Skeletal muscle satellite cell (primary cell): ENCODE measurements at regions not wholly inside any gene's neighbourhood (a gene's known extent, or its start where the extent isn't known, plus 50 kb on each side); places are given as distances from the start of the nearest gene placed in this dataset.

Experiments
- H3K27me3 ChIP-seq: 2 replicates; pipeline ENCODE4 v1.7.0; 2013; ENCODE audit warnings: low read length; ENCODE audit not compliant: control insufficient read depth, insufficient read depth
- H3K36me3 ChIP-seq: 2 replicates; pipeline ENCODE4 v1.7.0; 2013; ENCODE audit warnings: mild to moderate bottlenecking, control low read depth, low read length; ENCODE audit not compliant: insufficient read depth
- H3K4me1 ChIP-seq: 2 replicates; pipeline ENCODE4 v1.7.0; 2013; ENCODE audit warnings: low read length; ENCODE audit not compliant: control insufficient read depth, insufficient read depth
- H3K4me2 ChIP-seq: 2 replicates; pipeline ENCODE4 v1.7.0; 2013; ENCODE audit warnings: mild to moderate bottlenecking, low read length
- H3K4me3 ChIP-seq: 2 replicates; pipeline ENCODE4 v1.7.0; 2013; ENCODE audit warnings: low read length
- H3K9ac ChIP-seq: 2 replicates; pipeline ENCODE4 v1.7.0; 2013; ENCODE audit warnings: mild to moderate bottlenecking, low read depth, low read length, moderate library complexity
- H3K9me3 ChIP-seq: replicated peaks from 2 replicates; pipeline ENCODE4 v1.7.0; 2013; ENCODE audit warnings: mild to moderate bottlenecking, control low read depth, low read length

DNA sequence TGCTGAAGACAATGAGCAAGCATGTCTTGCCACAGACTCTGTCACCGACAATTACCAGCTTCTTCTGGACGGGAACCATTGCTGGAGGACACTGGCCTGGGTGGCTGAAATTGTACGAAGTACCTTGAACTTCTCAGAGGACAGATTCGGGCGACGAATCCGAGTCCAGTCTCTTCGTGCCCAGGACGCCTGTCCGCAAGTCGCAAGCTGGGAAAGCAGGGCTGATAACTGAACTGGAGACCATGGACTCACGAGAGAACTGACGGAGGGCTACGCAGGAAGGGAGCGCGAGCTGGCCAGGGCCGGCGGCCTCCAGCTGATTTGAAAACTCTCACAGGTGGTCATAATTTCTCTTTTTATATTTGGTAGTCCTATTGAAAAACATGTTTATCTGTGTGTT is 1229.5 kb upstream of the MAP3K7 start:
- Histone ChIP-seq H3K9me3 (no peaks in the 10 kb centered on the region), H3K27me3 (no peaks in the 10 kb centered on the region), H3K9ac (no peak overlapping the region), H3K36me3 (no peaks in the 10 kb centered on the region), H3K4me2 (no peak overlapping the region), H3K4me1 (no peaks in the 10 kb centered on the region), H3K4me3 (no peak overlapping the region)

DNA sequence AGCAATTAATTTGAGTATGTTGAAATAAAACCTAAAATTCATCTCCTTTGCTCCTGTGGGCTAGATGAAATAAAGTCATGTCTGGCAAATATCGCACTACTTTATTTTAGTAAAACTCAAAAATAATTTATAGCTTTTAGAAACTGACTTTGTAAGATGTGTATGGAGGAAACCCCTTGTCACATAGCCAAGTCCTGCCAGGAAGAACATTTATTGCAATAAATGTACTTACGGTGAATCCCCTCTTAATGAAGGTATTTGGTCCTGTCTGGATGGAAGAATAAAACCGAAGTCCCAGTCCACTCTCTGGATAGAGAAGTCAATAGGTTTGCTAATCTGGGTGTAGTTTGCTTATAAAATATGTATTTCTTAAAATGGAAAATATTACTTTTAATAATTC is 1226.8 kb upstream of the MAP3K7 start:
- no peaks in the 10 kb centered on the region for H3K36me3 ChIP-seq
- no peaks in the 10 kb centered on the region for H3K27me3 ChIP-seq
- no peak overlapping the region for H3K4me3 ChIP-seq
- no peaks in the 10 kb centered on the region for H3K4me1 ChIP-seq
- no peak overlapping the region for H3K4me2 ChIP-seq
- no peak overlapping the region for H3K9ac ChIP-seq
- H3K9me3 ChIP-seq, result no peaks in the 10 kb centered on the region

GRCh38 chr6:91812596-91813274 is 1225.9 kb upstream of the MAP3K7 start:
- H3K27me3 ChIP-seq, result no peaks in the 10 kb centered on the region
- no peak overlapping the region for H3K9ac ChIP-seq
- no peak overlapping the region for H3K4me2 ChIP-seq
- no peak overlapping the region for H3K4me3 ChIP-seq
- no peaks in the 10 kb centered on the region for H3K9me3 ChIP-seq
- no peaks in the 10 kb centered on the region for H3K4me1 ChIP-seq
- no peaks in the 10 kb centered on the region for H3K36me3 ChIP-seq

GRCh38 chr6:91804981-91805380 is 1218.1 kb upstream of the MAP3K7 start:
- H3K9ac ChIP-seq, result no peak overlapping the region
- no peaks in the 10 kb centered on the region for H3K4me1 ChIP-seq
- no peak overlapping the region for H3K4me2 ChIP-seq
- no peaks in the 10 kb centered on the region for H3K36me3 ChIP-seq
- H3K9me3 ChIP-seq, result no peaks in the 10 kb centered on the region
- no peaks in the 10 kb centered on the region for H3K27me3 ChIP-seq
- no peak overlapping the region for H3K4me3 ChIP-seq

- Histone ChIP-seq H3K9me3 (no peaks in the 10 kb centered on the region), H3K4me1 (no peaks in the 10 kb centered on the region), H3K9ac (no peak overlapping the region), H3K4me3 (no peak overlapping the region), H3K27me3 (no peaks in the 10 kb centered on the region), H3K36me3 (no peaks in the 10 kb centered on the region), H3K4me2 (no peak overlapping the region)
Observed at GRCh38 chr6:91802431-91802830, 1215.6 kb upstream of the MAP3K7 start.

DNA sequence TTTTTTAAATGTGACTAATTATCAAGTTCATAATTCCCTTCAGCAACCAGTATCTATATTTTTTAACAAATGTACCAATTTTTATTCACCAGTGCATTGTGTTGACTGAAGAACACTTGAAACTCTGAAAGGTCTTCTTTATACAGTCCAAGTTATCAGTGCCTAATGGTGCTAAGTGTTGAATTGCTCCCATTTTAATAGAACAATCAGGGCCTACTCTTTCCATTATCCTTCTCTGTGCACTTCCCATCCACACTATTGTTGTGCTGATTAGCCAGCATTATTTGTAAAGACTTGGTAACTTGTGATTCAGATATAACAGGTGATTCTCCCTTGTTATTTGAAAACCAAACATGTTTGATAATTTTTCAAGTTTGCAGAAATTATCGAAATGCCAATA is 1209.7 kb upstream of the MAP3K7 start:
- no peaks in the 10 kb centered on the region for H3K27me3 ChIP-seq
- H3K36me3 ChIP-seq, result no peaks in the 10 kb centered on the region
- H3K4me3 ChIP-seq, result no peak overlapping the region

GRCh38 chr6:91788501-91788900 is 1201.6 kb upstream of the MAP3K7 start:
- H3K4me3 ChIP-seq, result no peak overlapping the region
- H3K9ac ChIP-seq, result no peak overlapping the region
- no peaks in the 10 kb centered on the region for H3K27me3 ChIP-seq
- H3K4me2 ChIP-seq, result no peak overlapping the region
- no peaks in the 10 kb centered on the region for H3K4me1 ChIP-seq
- no peaks in the 10 kb centered on the region for H3K36me3 ChIP-seq
- H3K9me3 ChIP-seq, result no peaks in the 10 kb centered on the region

More for the DNA sequence above, 1209.7 kb upstream of the MAP3K7 start:
- H3K4me2 ChIP-seq, result no peak overlapping the region
- H3K9ac ChIP-seq, result no peak overlapping the region
- no peaks in the 10 kb centered on the region for H3K4me1 ChIP-seq
- no peaks in the 10 kb centered on the region for H3K9me3 ChIP-seq

DNA sequence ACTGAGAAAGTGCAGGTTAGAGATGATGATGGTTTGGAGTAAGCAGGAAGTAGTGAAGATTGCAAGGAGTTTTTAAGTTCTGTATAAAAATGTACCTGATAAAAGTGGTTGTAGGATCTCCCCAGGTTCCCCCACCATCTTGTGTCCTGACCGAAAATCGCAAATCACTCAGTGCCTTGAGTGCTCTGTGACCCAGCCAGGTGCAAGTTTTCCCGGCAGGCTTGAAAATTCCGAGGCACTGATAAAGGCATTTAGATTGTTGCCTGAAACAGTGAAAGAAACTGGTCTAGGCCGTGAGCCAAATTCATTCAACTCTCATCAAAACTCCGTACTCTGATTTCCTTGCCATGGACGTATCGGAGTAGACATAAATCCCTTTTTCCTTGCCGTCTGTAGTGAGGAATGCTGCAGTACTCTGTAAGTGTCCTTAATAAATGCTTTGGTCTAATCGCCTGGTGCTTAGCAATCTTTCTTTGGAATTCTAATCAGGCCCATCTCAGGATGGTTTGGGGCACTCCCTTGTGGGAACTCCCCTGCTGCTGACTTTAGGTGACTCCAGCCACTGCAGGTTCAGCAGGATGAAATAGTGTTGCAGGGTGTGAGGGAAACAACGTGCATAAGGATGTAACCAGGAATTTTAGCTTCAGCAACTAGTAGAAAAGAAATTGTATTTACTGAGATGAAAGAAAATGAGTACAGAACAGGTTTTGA is 1199.8 kb upstream of the MAP3K7 start:
- Histone ChIP-seq H3K4me3 (no peak overlapping the region), H3K9ac (no peak overlapping the region), H3K27me3 (no peaks in the 10 kb centered on the region), H3K4me2 (no peak overlapping the region), H3K36me3 (no peaks in the 10 kb centered on the region), H3K4me1 (no peaks in the 10 kb centered on the region), H3K9me3 (no peaks in the 10 kb centered on the region)

DNA sequence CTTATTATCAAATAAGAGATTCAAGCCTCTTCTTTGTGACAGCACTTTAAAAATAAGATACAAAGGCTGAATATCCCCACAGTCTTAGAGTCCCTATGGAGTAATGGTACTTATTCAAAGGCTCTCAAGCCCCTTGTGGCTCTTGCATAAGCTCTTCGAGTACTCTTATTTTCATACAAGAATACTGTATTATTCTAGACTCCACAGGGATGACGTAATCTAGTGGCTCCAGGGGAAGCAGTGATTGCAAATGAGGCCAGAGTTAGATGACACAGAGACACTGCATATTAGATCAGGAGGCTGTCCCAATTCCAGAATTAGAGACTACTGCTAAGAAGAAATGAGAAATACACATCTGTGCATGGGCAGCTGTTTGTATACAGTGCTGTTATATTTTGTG is 1195.9 kb upstream of the MAP3K7 start:
- no peak overlapping the region for H3K4me3 ChIP-seq
- H3K36me3 ChIP-seq, result no peaks in the 10 kb centered on the region
- H3K4me1 ChIP-seq, result no peaks in the 10 kb centered on the region
- no peak overlapping the region for H3K9ac ChIP-seq
- no peaks in the 10 kb centered on the region for H3K9me3 ChIP-seq
- no peaks in the 10 kb centered on the region for H3K27me3 ChIP-seq
- no peak overlapping the region for H3K4me2 ChIP-seq

- Histone ChIP-seq H3K9me3 (no peaks in the 10 kb centered on the region), H3K9ac (no peak overlapping the region), H3K27me3 (no peaks in the 10 kb centered on the region), H3K4me2 (no peak overlapping the region), H3K36me3 (no peaks in the 10 kb centered on the region), H3K4me1 (no peaks in the 10 kb centered on the region), H3K4me3 (no peak overlapping the region)
Observed at GRCh38 chr6:91781946-91782345, 1195.1 kb upstream of the MAP3K7 start.

DNA sequence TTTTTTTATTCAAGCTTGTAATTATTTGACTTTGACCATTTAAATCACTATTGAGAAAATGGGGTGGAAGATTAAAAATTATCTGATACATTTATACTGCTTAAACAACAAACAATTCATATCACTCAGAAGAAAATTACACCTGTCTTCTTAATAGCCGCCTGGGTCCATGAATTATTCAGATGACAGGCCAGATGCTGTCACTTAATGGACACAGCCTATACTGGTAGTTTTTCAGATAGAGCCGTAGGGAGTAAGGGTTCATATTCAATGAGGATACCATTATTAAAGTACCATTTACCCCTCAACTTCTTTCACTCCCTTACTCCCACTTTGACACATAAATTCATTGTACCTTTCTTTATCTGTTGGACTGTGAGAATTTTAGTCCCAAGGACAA is 1193.4 kb upstream of the MAP3K7 start:
- Histone ChIP-seq H3K9me3 (no peaks in the 10 kb centered on the region), H3K9ac (no peak overlapping the region), H3K27me3 (no peaks in the 10 kb centered on the region), H3K36me3 (no peaks in the 10 kb centered on the region), H3K4me1 (no peaks in the 10 kb centered on the region), H3K4me3 (no peak overlapping the region), H3K4me2 (no peak overlapping the region)

DNA sequence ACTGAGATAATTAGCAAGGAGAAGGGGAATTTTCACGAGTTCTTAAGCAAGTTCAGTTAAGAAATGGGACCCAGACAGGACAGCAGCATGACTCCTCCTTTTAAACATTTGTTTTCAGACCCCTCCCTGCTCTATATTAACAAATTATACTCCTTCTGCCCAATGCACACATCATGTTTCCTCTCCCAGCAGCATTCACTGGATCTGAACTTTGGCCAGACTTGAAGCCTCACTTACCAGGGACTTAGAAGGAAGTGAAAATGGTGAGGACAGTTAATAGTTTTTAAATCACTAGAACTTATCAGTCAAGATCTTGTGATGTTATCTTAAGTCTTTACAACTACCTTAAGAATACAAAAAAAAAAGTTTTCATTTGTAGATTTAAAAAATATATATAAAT is 1174.7 kb upstream of the MAP3K7 start:
- Histone ChIP-seq H3K36me3 (no peaks in the 10 kb centered on the region), H3K4me1 (no peaks in the 10 kb centered on the region), H3K9me3 (no peaks in the 10 kb centered on the region), H3K27me3 (no peaks in the 10 kb centered on the region), H3K4me2 (no peak overlapping the region), H3K4me3 (no peak overlapping the region), H3K9ac (no peak overlapping the region)
